ENCODE measurements at regions not wholly inside any gene's neighbourhood (a gene's known extent, or its start where the extent isn't known, plus 50 kb on each side); places are given as distances from the start of the nearest gene placed in this dataset.
A peak's percentile ranks its signal among the peaks of the same experiment; 100 is the strongest.

GRCh38 chr16:63323722-63324705, 1287.8 kb upstream of the CDH8 start:
- Histone ChIP-seq H3K79me2 (ENCODE audit: insufficient read depth, low read length) (no peaks in the 10 kb centered on the region), H2BK15ac (ENCODE audit: low read depth, low read length) (no peak overlapping the region), H3T11ph (ENCODE audit: low read length) (no peak overlapping the region), H3K27me3 (ENCODE audit: insufficient read depth, low read length) (no peaks in the 10 kb centered on the region), H2BK5ac (ENCODE audit: insufficient read length, low read length) (no peak overlapping the region), H3K14ac (ENCODE audit: insufficient read depth, low read length) (no peak overlapping the region), H4K5ac (ENCODE audit: insufficient read length, low read depth, low read length) (no peak overlapping the region), H4K20me1 (ENCODE audit: control insufficient read depth, insufficient read depth, insufficient read length) (no peaks in the 10 kb centered on the region), H3K23ac (ENCODE audit: insufficient read length, low read depth, low read length) (no peak overlapping the region), H2AK5ac (ENCODE audit: insufficient read length, low read length) (no peak overlapping the region), H3K4me1 (ENCODE audit: insufficient read depth, low read length) (no peaks in the 10 kb centered on the region), H3K18ac (ENCODE audit: insufficient read length, low read depth, low read length) (no peak overlapping the region), H3K4me2 (ENCODE audit: insufficient read depth, insufficient read length, low read length) (no peak overlapping the region), H3K9ac (ENCODE audit: extremely low read depth, insufficient read length, low read length) (no peak overlapping the region), H2AFZ (ENCODE audit: low read length) (no peak overlapping the region), H3K79me1 (ENCODE audit: insufficient read depth, low read depth, low read length, poor library complexity, severe bottlenecking) (no peaks in the 10 kb centered on the region), H2BK20ac (ENCODE audit: low read depth, low read length, poor library complexity, severe bottlenecking) (no peak overlapping the region), H3K23me2 (ENCODE audit: insufficient read length, low read depth, low read length, poor library complexity, severe bottlenecking) (no peaks in the 10 kb centered on the region), H4K8ac (replicated peaks; ENCODE audit: insufficient read length, low read depth, low read length) (no peak overlapping the region), H2BK120ac (ENCODE audit: low read depth, low read length, poor library complexity, severe bottlenecking) (no peak overlapping the region), H2BK12ac (ENCODE audit: insufficient read length, low read depth, low read length) (no peak overlapping the region), H3K9me3 (ENCODE audit: control insufficient read depth, low read depth, low read length) (no peaks in the 10 kb centered on the region), H3K27ac (ENCODE audit: insufficient read length, low read depth, low read length) (no peak overlapping the region), H3K56ac (ENCODE audit: insufficient read length, low read depth, low read length) (no peak overlapping the region), H4K91ac (ENCODE audit: insufficient read length, low read depth, low read length) (no peak overlapping the region), H3K4ac (ENCODE audit: low read depth, low read length) (no peak overlapping the region)
- TF ChIP-seq CTCF (conservative IDR thresholded peaks at IDR 0.05), result no peak
- H3K9me3 Mint-ChIP-seq, result peaks cover 0 to 4% of the 10 kb centered on the region in 2 experiments; a peak in 1 of 5 replicates
- H3K4me1 Mint-ChIP-seq, result peaks cover 17 to 18% of the 10 kb centered on the region in 2 experiments
- WGBS (ENCODE audit: extremely low coverage, insufficient read length, low lambda C conversion rate), result no CpG with 5 or more reads among the region's 5 CpGs
- H3K36me3 Mint-ChIP-seq (ENCODE audit: insufficient read depth in 1 of 3, low read depth in 3 of 3), result peaks cover 2 to 12% (median 7%) of the 10 kb centered on the region in 3 experiments; a peak in 4 of 7 replicates
- no peak overlapping the region for H3K4me3 Mint-ChIP-seq
- H3K27ac Mint-ChIP-seq, result peak overlapping the region; percentile 35 to 71 (median 44); a peak in 3 of 7 replicates
- DNase-seq, result no peak
- no peaks in the 10 kb centered on the region for H3K27me3 Mint-ChIP-seq (ENCODE audit: low read depth)

Measured in H9 (cell line).